ENCODE measurements at regions not wholly inside any gene's neighbourhood (a gene's known extent, or its start where the extent isn't known, plus 50 kb on each side); places are given as distances from the start of the nearest gene placed in this dataset.

- POLR2A ChIA-PET = no interaction called here
- CTCF ChIA-PET = interaction anchor here (1.1 kb wide), 1 partner anchor 288 kb away, joined by 3 read pairs; no protein-coding TSS in a partner anchor
- Histone ChIP-seq H3K9me3 (peaks cover 13% of the 10 kb centered on the region; the same call in 2 of the 3 replicates), H3K27ac (0 out of 6 replicates have a peak overlapping the region, but pooled peaks have one; percentile 31), H3K4me1 (peaks cover 29% of the 10 kb centered on the region), H3K4me3 (no peak overlapping the region), H3K4me2 (no peak overlapping the region)
- DNase-seq (ENCODE audit: low read depth in 1 of 2, low spot score in 1 of 2) (no peak), ATAC-seq (no peak), FAIRE-seq (no peak)
- TF ChIP-seq MAX (IDR thresholded peaks at IDR 0.05) (no peak), EHF (CRISPR knock-in tag; IDR thresholded peaks at IDR 0.05) (no peak), SMC3 (IDR thresholded peaks at IDR 0.05) (no peak), E2F6 (IDR thresholded peaks at IDR 0.05; ENCODE audit: borderline replicate concordance, low read depth) (no peak), FOSB (CRISPR knock-in tag; IDR thresholded peaks at IDR 0.05) (no peak), RCOR1 (IDR thresholded peaks at IDR 0.05; ENCODE audit: low read depth, low read length) (no peak), HEYL (CRISPR knock-in tag; IDR thresholded peaks at IDR 0.05) (no peak), HOXB13 (CRISPR knock-in tag; IDR thresholded peaks at IDR 0.05; ENCODE audit: low read depth) (no peak), FOSL2 (IDR thresholded peaks at IDR 0.05) (no peak), FOSL2 (CRISPR knock-in tag; IDR thresholded peaks at IDR 0.05) (no peak), ZC3H11A (IDR thresholded peaks at IDR 0.05) (no peak), HMGXB4 (CRISPR knock-in tag; IDR thresholded peaks at IDR 0.05; ENCODE audit: borderline replicate concordance) (no peak), POLR2A (IDR thresholded peaks at IDR 0.05; ENCODE audit: low read length) (no peak)
- 87% methylated on average over 4 of the region's 4 CpGs for WGBS (ENCODE audit: missing lambda C conversion rate)
Measured at GRCh38 chr6:137656735-137657134, 162.5 kb upstream of the OLIG3 start.

GRCh38 chr6:137657351-137657911 is 163.2 kb upstream of the OLIG3 start:
- 0% methylated on average over 1 of the region's 1 CpG for WGBS (ENCODE audit: missing lambda C conversion rate)
- Histone ChIP-seq H3K4me2 (peak overlapping the region; percentile 44), H3K4me1 (peaks cover 29% of the 10 kb centered on the region), H3K27ac (peak overlapping the region; percentile 31 to 34; a peak in 1 of 6 replicates), H3K4me3 (no peak overlapping the region), H3K9me3 (peaks cover 13% of the 10 kb centered on the region; the same call in 2 of the 3 replicates)
- TF ChIP-seq KDM5A (IDR thresholded peaks at IDR 0.05) (no peak), RAD21 (conservative IDR thresholded peaks at IDR 0.05 in 1 of 2, IDR thresholded peaks at IDR 0.05 in 1 of 2) (no peak), GATA3 (IDR thresholded peaks at IDR 0.05; ENCODE audit: borderline replicate concordance) (peak; percentile 54), EHMT2 (IDR thresholded peaks at IDR 0.05; ENCODE audit: low read depth) (no peak), JUNB (IDR thresholded peaks at IDR 0.05) (peak; percentile 48), NR3C1 (IDR thresholded peaks at IDR 0.05) (no peak), SREBF2 (IDR thresholded peaks at IDR 0.05) (no peak), KDM1A (IDR thresholded peaks at IDR 0.05; ENCODE audit: low read depth) (no peak), FOSL2 (IDR thresholded peaks at IDR 0.05) (0 out of 2 replicates have a peak, but pooled peaks have one; percentile 10), FOSL2 (CRISPR knock-in tag; IDR thresholded peaks at IDR 0.05) (no peak)
- no peak for ATAC-seq
- DNase-seq (ENCODE audit: low read depth in 1 of 2, low spot score in 1 of 2) = peak in 1 of 2 experiments; percentile 18
- ChIA-PET CTCF (interaction anchor here (1.1 to 1.4 kb wide), 2 partner anchors 12 to 287 kb away, joined by 3 read pairs; no protein-coding TSS in a partner anchor), POLR2A (no interaction called here)
- FAIRE-seq = no peak

GRCh38 chr6:137658287-137658686 is 164.1 kb upstream of the OLIG3 start:
- no peak for FAIRE-seq
- no peak for ATAC-seq
- H3K27ac ChIP-seq = peak overlapping the region; percentile 34 to 47; a peak in 2 of 6 replicates
- no peak for TF ChIP-seq JUN (IDR thresholded peaks at IDR 0.05)
- no peak for TF ChIP-seq RNF2 (IDR thresholded peaks at IDR 0.05; ENCODE audit: borderline replicate concordance, low read depth)
- TF ChIP-seq JUNB (IDR thresholded peaks at IDR 0.05) = no peak
- TF ChIP-seq FOSL2 (IDR thresholded peaks at IDR 0.05) = no peak
- no peak for TF ChIP-seq FOSL2 (CRISPR knock-in tag; IDR thresholded peaks at IDR 0.05)
- no peak for TF ChIP-seq RARB (CRISPR knock-in tag; IDR thresholded peaks at IDR 0.05)
- no peak for TF ChIP-seq POLR2A (IDR thresholded peaks at IDR 0.05; ENCODE audit: low read length)
- no peak for TF ChIP-seq CEBPB (IDR thresholded peaks at IDR 0.05)
- no peak for TF ChIP-seq SREBF2 (IDR thresholded peaks at IDR 0.05)
- no peak for TF ChIP-seq HES2 (IDR thresholded peaks at IDR 0.05)
- TF ChIP-seq GATA3 (IDR thresholded peaks at IDR 0.05; ENCODE audit: borderline replicate concordance) = no peak
- TF ChIP-seq FOSB (CRISPR knock-in tag; IDR thresholded peaks at IDR 0.05) = no peak
- no peak for TF ChIP-seq PBX3 (IDR thresholded peaks at IDR 0.05)
- TF ChIP-seq HOXA7 (CRISPR knock-in tag; IDR thresholded peaks at IDR 0.05) = no peak
- no peak for TF ChIP-seq FOXS1 (CRISPR knock-in tag; IDR thresholded peaks at IDR 0.05)
- no peak for TF ChIP-seq CHD2 (IDR thresholded peaks at IDR 0.05; ENCODE audit: low read length, partially characterized antibody)
- ChIA-PET CTCF (interaction anchor here (1.2 to 1.5 kb wide), 4 partner anchors 11 to 317 kb away, joined by 3 to 6 read pairs (median 4); no protein-coding TSS in a partner anchor), POLR2A (no interaction called here)
- H3K4me2 ChIP-seq = peak overlapping the region; percentile 44; the same call in 2 of the 3 replicates
- DNase-seq (ENCODE audit: low read depth in 1 of 2, low spot score in 1 of 2) = no peak
- peaks cover 6% of the 10 kb centered on the region; the same call in 2 of the 3 replicates for H3K9me3 ChIP-seq
- no peak overlapping the region for H3K4me3 ChIP-seq
- 54% methylated on average over 1 of the region's 1 CpG for WGBS (ENCODE audit: missing lambda C conversion rate)
- H3K4me1 ChIP-seq = peaks cover 29% of the 10 kb centered on the region

All from A549 (cell line).